GM21423 (cell line): ENCODE measurements at regions not wholly inside any gene's neighbourhood (a gene's known extent, or its start where the extent isn't known, plus 50 kb on each side); places are given as distances from the start of the nearest gene placed in this dataset.
"Not testable (repeated sequence)": the region's sequence is repeated elsewhere in the genome, so short reads cannot be mapped to it uniquely, and the experiment has no call there.

ENCODE experiments used
- ATAC-seq: cut with Tn5 transposase; IDR thresholded peaks from one replicate; pipeline ENCODE4 v1.9.1; 2021; ENCODE audit warnings: mild to moderate bottlenecking, moderate library complexity; ENCODE audit not compliant: unreplicated experiment

DNA sequence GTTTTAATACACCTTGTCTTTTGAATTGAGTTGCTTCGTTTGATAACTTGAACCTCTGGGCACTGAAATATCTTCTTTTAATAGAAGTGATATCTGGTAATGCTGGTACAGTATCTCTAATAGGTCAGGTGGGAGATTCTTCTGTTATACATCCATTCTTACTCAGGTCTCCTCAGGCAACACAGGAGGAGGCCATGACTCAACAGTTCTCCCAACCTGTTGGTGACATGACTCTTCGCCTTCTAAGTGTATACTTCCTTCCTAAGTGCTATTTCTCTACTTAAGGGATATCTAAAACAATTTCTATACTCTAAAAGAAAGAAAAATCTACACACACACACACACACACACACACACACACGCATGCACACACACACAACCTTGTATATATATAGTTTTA lies 509.1 kb downstream of the PCNX1 start:
- ATAC-seq: no peak

DNA sequence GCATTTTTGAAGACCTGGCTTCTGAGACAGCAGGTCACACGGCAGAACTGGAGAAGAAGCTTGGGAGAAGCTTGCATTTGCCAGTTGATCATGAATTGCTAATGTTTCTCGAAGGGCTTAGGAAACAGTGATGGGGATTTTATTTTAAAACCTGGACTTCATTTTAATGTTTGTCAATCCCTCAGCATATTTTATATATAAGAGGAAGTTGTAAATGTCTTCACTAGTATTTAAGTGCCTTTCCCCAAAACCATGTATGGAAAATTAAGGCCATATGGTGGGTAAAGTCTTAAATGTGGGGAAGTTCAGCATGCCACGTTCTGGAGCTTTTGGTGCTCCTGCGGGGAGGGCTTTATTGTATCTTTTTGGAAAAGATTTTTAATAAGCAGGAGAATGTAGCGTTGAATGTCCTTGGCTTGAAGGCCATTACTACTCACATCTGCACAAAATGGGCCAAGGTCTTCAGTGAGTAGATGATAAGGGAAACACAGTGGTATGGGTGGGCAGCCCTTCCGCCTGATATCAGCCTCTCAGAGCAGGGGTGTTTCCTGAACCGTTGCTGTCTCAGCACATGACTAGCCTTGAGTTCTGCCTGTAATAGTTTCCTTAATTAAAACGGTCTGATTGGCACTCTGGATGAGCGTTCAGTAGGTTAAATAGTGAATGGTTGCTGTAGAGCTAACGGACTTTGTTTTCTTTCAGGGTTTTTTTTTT lies 511.4 kb downstream of the PCNX1 start:
- ATAC-seq: no peak

DNA sequence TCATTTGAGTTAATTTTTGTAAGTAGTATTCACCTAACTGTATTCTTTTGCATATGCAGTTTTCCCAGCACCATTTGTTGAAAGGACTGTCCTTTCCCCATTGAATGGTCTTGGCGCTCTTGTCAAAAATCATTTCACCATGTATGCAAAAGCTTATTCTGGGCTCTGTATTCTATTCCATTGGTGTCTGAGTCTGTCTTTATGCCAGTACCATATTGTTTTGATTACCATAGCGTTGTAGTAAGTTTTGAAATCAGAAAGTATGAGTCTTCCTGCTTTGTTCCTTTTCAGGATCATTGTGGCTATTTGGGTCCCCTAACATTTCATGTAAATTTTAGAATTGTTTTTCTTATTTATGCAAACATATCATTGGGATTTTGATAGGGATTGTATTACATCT lies 508.7 kb upstream of the RGS6 start:
- ATAC-seq: no peak

GRCh38 chr14:71424941-71425340 lies 507.3 kb upstream of the RGS6 start:
- no peak for ATAC-seq

DNA sequence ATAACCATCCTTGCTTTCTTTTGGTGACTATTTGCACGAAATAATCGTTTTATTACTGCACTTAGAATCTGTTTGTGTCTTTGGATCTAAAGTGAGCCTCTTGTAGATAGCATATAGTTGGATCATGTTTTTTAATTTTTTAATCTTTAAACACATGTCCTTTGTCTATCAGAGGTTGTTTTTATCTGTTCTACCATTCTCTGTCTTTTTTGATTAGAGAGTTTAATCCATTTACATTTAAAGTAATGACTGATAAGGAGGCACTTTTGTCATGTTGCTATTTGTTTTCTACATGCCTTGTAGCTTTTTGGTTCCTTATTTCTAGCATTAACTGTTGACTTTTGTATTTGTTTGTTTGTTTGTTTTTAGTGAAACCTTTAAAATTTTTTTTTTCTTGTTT lies 506.2 kb upstream of the RGS6 start:
- no peak for ATAC-seq

GRCh38 chr14:71429902-71430301 lies 502.3 kb upstream of the RGS6 start:
- no peak for ATAC-seq

DNA sequence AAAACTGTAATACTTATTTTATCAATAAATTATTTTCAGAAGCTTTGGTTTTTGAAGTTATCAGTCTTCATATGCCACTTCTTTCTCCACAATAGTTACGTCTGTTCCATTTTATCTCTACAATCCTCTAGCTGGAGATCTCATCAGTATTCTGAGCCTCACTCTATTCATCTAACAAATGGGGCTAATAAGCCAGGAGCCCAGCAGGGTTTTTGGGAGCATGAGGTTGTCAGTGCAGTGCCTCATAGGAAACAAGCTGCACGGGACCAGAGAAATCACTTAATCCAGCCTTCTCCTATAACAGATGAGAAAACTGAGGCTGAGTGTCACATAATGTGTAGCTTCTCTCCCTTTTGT lies 501.9 kb upstream of the RGS6 start:
- no peak for ATAC-seq

GRCh38 chr14:71430678-71431376 lies 501.4 kb upstream of the RGS6 start:
- ATAC-seq: peak; percentile 47

DNA sequence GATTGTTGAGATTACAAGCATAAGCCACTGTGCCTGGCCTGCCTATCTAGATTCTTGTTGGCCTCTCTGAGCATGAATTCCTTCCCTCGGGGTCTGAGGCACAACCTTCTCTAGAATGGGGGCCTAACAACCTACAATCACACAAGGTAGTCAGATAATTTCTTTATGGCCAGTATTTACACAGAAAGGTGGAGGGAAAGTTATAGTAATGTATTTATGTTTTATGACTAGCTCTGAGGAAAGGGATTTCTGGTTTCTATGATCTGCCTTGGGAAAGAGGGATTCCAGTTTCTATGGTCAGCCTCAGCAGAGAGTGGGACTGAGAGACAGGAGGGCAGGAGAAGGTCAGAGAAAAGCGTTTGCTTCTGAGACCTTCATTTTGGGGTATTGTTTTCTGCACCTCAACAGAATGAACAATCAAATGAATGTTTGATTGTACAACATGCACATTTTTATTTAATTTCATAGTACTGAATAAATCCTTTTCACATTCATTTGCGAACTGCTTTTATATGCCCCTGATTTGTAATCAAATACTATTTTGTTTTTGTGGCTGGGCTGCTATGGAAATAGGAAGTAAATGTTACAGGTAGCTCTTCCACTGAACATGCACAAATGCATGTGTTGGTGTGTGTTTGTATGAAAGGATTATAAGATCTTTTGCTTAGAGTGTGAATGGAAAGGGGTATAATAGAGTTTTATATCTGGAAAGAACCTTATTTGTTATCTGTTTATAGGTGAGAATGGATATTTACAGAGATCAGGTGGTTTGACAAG lies 499.7 kb upstream of the RGS6 start:
- no peak for ATAC-seq

GRCh38 chr14:71433303-71433702 lies 498.9 kb upstream of the RGS6 start:
- ATAC-seq: no peak

GRCh38 chr14:71435641-71436040 lies 496.6 kb upstream of the RGS6 start:
- not testable (repeated sequence) for ATAC-seq

GRCh38 chr14:71437870-71438269 lies 494.4 kb upstream of the RGS6 start:
- ATAC-seq: no peak

- ATAC-seq: no peak
These were observed 493.5 kb upstream of the RGS6 start for GRCh38 chr14:71438684-71439083.

DNA sequence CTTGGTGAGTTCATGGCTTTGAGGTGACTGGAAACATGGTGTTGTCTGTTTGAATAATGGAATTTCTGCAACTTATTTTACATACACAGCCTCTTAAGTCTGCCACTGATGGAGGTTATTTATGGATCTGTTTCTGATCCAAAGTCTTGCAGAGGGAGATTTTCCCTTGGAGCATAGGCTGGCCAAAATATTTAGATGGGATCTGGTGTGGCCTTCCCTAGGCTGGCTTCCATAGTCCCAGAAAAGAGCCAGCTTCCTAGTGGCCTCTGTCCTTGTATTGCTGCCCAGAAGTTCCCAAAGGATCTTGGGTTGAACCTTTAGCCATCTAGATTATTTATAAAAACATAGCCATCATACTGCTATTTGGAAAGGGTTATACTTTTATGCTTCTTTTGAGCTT lies 491.1 kb upstream of the RGS6 start:
- ATAC-seq: no peak

DNA sequence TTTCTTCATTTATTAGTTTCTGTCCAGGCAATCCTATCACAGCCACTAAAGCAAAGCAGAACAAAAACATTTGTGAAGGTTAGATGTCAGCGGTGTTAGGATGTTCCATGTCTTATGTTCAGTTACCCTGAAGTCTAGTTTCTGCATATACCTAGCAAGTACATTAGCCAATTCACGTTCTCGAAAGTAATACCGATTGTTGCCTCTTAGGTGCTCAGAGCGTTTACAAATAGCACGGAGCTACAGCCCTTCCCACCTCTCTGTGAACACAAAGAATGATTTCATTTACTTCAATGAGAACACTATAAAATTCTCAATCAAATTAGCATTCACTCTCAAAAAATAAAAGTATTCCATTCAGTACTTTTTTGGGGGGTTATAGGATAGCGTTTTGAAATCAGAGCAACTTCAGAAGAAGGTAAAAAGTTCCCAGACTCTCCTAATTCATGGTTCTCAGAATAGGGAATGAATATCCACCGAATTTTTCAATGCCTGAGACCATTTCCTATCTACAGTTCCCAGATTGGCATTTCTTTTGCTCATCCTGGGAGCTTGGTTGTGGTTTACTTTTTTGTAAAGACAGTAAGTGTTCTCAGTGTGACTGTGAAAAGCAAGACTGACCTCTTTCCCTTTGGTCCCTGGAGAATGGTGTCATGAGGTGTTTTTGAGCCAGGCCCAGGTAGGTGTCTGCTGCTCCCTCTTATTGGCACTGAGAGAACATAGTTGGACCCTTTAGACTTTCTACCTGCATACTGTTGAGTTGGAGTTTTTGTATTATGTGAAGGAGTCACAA lies 488.0 kb upstream of the RGS6 start:
- ATAC-seq: peak; percentile 43

DNA sequence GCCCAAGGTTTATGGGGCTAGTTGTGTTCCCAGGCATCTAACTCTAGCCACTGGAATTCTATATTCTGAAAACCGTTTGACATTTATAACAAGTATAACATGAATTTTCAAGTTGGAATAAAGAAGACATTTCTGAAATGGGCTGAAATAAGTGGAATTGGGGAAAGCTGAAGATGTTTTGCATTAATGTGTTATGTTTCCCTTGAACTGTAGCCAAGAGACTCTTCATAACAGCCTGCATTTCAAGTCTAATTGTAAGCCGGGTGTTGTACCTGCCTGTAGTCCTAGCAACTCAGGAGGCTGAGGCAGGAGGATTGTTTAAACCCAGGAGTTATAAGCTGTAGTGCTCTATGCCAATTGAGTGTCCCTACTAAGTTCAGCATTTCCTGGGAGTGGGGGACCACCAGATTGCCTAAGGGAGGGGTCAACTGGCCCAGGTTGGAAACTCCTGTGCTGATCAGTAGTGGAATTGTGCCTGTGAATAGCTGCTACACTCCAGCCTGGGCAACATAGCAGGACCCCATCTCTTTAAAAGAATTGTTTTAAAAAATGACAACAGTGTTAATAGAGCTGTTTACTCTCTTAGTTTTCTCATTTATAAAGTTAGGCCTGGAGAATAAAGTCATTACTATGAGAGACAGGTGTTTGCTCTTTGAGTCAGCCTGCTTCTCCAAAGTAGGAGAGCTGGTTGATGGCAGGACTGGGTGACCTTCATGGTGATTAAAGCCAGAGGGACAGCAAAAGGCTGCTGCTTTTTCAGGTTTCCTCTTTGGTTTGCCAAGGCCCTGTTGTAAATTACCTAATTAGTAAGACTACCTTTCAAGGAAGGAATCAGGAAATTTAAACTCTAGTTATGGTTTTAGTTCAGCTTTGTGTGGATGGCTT lies 483.6 kb upstream of the RGS6 start:
- no peak for ATAC-seq

DNA sequence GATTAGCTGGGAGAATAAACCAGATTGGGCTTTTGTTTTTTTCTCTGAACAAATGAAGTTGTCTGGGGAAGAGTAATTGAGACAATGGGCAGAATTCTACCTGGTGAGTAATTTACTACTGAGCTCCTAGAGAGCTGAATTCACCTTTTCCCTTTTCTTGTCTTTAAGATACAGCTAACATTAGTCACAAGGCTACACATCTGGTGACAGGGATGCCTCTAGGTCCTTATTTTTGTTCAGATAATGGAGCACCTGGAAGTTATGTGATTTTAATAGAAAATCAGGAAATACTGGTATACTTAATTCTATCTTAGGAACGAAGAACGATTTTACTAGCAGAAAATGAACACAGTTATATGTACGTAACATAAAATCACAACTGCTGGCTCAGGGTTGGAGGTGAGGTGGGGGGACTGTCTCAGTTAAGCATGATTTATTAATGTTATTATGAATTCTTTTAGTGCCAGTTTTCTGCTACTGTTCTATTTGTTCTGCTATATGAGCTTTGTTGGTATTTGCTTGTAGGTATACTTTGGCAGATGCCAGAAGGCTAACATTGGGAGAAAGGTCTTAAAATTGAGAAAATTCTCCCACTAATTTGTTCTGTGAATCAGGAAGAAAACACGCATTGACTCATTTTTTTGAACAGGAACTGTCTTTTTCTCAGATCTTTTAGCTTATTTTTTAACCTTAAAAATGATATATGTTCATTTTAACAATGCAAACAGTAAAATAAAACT lies 482.7 kb upstream of the RGS6 start:
- ATAC-seq: no peak

DNA sequence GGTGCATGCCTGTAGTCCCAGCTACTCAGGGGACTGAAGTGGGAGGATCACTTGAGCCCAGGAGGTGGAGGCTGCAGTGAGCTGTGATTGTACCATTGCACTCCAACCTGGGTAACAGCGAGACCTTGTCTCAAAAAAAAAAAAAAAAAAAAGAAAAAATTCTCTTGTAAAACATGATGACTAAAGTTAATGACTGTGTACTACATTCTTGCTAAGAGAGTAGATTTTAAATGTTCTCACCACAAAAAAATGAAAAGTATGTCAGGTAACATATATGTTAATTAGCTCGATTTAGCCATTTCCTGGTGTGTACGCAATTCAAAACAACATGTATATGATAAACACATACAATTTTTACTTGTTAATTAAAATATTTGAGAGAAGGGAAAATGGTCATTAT lies 480.7 kb upstream of the RGS6 start:
- no peak for ATAC-seq

DNA sequence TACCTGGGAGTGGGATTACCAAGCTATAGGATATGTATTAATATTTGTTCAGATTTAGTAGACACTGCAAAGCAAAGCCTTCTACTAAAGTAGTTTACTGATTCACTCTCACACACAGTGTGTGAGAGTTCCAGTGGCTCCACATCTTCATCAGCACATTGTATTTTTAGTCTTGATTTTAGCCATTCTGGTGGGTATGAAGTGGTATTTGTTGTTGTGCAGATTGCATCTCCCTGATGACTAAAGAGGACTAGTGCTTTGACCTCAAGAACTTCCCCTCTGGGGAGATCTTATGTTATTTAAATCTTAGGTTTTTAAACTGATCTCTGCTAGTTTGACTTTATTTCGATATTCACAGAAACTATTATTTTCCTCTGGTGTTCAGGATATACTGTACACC lies 479.7 kb upstream of the RGS6 start:
- no peak for ATAC-seq

- ATAC-seq: no peak
These were observed 479.2 kb upstream of the RGS6 start for GRCh38 chr14:71452987-71453386.
